ENCODE measurements at regions not wholly inside any gene's neighbourhood (a gene's known extent, or its start where the extent isn't known, plus 50 kb on each side); places are given as distances from the start of the nearest gene placed in this dataset.

DNA sequence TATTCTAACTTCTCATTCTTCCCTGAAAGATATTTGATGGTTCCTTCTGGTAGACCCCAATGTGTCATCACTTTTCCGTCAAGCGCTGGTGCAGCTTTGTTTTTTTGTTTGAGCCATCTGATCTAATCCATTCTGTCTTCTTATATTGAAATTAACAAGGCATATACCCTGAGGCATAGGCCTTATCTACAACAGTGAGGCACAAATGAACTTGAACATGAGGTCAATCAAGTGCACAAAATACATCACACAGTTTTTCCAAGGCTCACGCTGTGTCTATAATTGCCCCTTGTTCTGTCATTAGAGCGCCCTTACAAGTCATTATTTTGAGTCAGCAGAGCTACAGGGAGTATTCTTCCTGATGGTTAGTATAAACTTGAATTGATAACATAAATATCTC is 406.6 kb downstream of the MAT2B start:
- H3K9me3 ChIP-seq (ENCODE audit: control insufficient read depth, low read length), result no peaks in the 10 kb centered on the region
- 73 to 92% methylated on average over 2 to 4 of the region's 4 CpGs for WGBS, 2 experiments (ENCODE audit: insufficient coverage in 1 of 2, insufficient read length in 1 of 2)
- no peaks in the 10 kb centered on the region for H3K27me3 ChIP-seq (ENCODE audit: control insufficient read depth, insufficient read depth, low read length, poor library complexity, severe bottlenecking)
- Mint-ChIP-seq H3K4me3 (no peak overlapping the region), H3K27me3 (ENCODE audit: insufficient read depth) (no peaks in the 10 kb centered on the region), H3K4me1 (peaks cover 9% of the 10 kb centered on the region), H3K36me3 (ENCODE audit: low read depth) (no peaks in the 10 kb centered on the region), H3K9me3 (no peaks in the 10 kb centered on the region), H3K27ac (no peak overlapping the region)
- H3K9ac ChIP-seq (ENCODE audit: extremely low read depth, low read length, poor library complexity, severe bottlenecking), result no peak overlapping the region
- no peaks in the 10 kb centered on the region for H3K36me3 ChIP-seq (ENCODE audit: control insufficient read depth, insufficient read depth, low read length)
- no peak overlapping the region for H3K4me3 ChIP-seq (ENCODE audit: low read length)
- H3K27ac ChIP-seq (ENCODE audit: low read depth, low read length), result no peak overlapping the region
- H3K4me1 ChIP-seq (ENCODE audit: control insufficient read depth, insufficient read depth, low read length), result no peaks in the 10 kb centered on the region
- TF ChIP-seq, protein P1, sequence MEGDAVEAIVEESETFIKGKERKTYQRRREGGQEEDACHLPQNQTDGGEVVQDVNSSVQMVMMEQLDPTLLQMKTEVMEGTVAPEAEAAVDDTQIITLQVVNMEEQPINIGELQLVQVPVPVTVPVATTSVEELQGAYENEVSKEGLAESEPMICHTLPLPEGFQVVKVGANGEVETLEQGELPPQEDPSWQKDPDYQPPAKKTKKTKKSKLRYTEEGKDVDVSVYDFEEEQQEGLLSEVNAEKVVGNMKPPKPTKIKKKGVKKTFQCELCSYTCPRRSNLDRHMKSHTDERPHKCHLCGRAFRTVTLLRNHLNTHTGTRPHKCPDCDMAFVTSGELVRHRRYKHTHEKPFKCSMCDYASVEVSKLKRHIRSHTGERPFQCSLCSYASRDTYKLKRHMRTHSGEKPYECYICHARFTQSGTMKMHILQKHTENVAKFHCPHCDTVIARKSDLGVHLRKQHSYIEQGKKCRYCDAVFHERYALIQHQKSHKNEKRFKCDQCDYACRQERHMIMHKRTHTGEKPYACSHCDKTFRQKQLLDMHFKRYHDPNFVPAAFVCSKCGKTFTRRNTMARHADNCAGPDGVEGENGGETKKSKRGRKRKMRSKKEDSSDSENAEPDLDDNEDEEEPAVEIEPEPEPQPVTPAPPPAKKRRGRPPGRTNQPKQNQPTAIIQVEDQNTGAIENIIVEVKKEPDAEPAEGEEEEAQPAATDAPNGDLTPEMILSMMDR (conservative IDR thresholded peaks at IDR 0.05), result no peak
- no peak for DNase-seq

DNA sequence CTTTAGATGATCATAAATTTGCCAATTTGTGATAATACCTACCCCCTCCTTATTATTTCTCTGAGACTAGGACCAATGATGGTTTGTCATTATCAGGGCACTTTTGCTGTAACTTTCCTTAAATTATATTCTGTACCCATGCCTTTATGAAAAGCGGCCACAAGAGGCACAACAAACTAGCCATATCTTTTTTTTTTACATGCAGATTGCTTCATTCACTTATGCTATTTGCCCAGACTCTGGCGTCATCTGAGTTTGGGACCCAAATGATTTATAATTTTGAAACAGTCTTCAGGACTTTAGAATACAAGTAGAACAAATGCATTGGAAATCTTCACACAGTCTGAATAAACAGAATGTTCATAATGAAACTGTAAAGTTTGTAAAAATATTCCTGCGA is 408.1 kb downstream of the MAT2B start:
- H3K4me1 Mint-ChIP-seq, result peaks cover 9% of the 10 kb centered on the region
- no peak overlapping the region for H3K4me3 ChIP-seq (ENCODE audit: low read length)
- no peak overlapping the region for H3K27ac Mint-ChIP-seq
- no peaks in the 10 kb centered on the region for H3K36me3 ChIP-seq (ENCODE audit: control insufficient read depth, insufficient read depth, low read length)
- 92 to 100% methylated on average over 2 to 3 of the region's 3 CpGs for WGBS, 2 experiments (ENCODE audit: insufficient coverage in 1 of 2, insufficient read length in 1 of 2)
- DNase-seq, result no peak
- no peaks in the 10 kb centered on the region for H3K9me3 Mint-ChIP-seq
- no peak overlapping the region for H3K27ac ChIP-seq (ENCODE audit: low read depth, low read length)
- H3K27me3 Mint-ChIP-seq (ENCODE audit: insufficient read depth), result no peaks in the 10 kb centered on the region
- TF ChIP-seq, protein P1 (conservative IDR thresholded peaks at IDR 0.05), result peak; percentile 41
- no peaks in the 10 kb centered on the region for H3K36me3 Mint-ChIP-seq (ENCODE audit: low read depth)
- no peak overlapping the region for H3K4me3 Mint-ChIP-seq
- no peaks in the 10 kb centered on the region for H3K9me3 ChIP-seq (ENCODE audit: control insufficient read depth, low read length)
- H3K27me3 ChIP-seq (ENCODE audit: control insufficient read depth, insufficient read depth, low read length, poor library complexity, severe bottlenecking), result no peaks in the 10 kb centered on the region
- H3K9ac ChIP-seq (ENCODE audit: extremely low read depth, low read length, poor library complexity, severe bottlenecking), result no peak overlapping the region
- H3K4me1 ChIP-seq (ENCODE audit: control insufficient read depth, insufficient read depth, low read length), result no peaks in the 10 kb centered on the region

DNA sequence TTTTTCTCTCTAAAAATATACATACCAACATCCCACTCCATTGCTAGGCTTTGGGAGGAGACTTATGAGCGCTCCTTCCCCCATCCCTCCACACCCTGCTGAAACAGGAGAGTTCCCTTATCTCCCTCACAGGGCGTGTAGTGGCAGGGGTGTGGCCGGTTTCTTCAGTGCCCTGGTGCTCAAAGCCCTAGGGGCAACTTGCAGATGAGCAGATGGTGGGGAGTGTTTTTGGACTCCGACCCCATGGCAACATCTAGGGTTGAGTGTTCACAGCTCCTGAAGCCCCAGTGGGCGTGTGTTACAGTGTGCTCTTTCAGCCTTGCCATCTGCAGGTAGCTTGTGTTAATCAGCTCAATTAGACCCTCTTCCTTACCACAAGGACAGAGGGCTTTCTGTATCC is 409.5 kb downstream of the MAT2B start:
- peaks cover 3% of the 10 kb centered on the region for H3K36me3 Mint-ChIP-seq (ENCODE audit: low read depth)
- WGBS, 2 experiments (ENCODE audit: insufficient coverage in 1 of 2, insufficient read length in 1 of 2), result 82% methylated on average over 5 of the region's 5 CpGs; no CpG with 5 or more reads in 1 of the 2 experiments
- H3K27ac Mint-ChIP-seq, result no peak overlapping the region
- TF ChIP-seq, protein P1 (conservative IDR thresholded peaks at IDR 0.05), result no peak
- H3K4me3 Mint-ChIP-seq, result no peak overlapping the region
- H3K4me1 Mint-ChIP-seq, result peaks cover 9% of the 10 kb centered on the region
- no peak for DNase-seq
- Histone ChIP-seq H3K4me1 (ENCODE audit: control insufficient read depth, insufficient read depth, low read length) (no peaks in the 10 kb centered on the region), H3K27ac (ENCODE audit: low read depth, low read length) (no peak overlapping the region), H3K36me3 (ENCODE audit: control insufficient read depth, insufficient read depth, low read length) (no peaks in the 10 kb centered on the region), H3K9ac (ENCODE audit: extremely low read depth, low read length, poor library complexity, severe bottlenecking) (no peak overlapping the region), H3K9me3 (ENCODE audit: control insufficient read depth, low read length) (no peaks in the 10 kb centered on the region), H3K4me3 (ENCODE audit: low read length) (no peak overlapping the region), H3K27me3 (ENCODE audit: control insufficient read depth, insufficient read depth, low read length, poor library complexity, severe bottlenecking) (no peaks in the 10 kb centered on the region)
- H3K27me3 Mint-ChIP-seq (ENCODE audit: insufficient read depth), result no peaks in the 10 kb centered on the region
- H3K9me3 Mint-ChIP-seq, result peaks cover 7% of the 10 kb centered on the region

Measured in endodermal cell (in vitro differentiated cells).